ENCODE measurements at regions not wholly inside any gene's neighbourhood (a gene's known extent, or its start where the extent isn't known, plus 50 kb on each side); places are given as distances from the start of the nearest gene placed in this dataset.
A peak's percentile ranks its signal among the peaks of the same experiment; 100 is the strongest.

DNA sequence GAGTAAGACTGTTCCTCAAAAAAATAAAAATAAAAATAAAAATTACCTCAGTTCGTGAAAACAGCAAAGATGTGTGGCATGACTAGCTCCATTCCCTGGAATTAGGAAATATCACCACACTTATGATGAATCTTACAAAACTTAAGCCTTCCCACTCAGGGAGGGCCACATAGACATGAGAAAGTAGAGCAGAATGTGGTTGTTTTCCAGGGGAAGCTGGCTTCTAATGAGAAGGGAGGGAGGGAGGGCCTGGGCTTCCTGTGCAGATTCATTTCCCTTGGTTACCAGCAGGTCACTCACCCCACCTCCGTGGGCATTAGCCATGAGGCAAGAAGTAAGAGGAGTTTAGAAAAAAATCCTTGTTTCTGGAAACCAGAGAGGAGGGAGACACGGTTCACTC is 95.9 kb upstream of the RMDN2 start:
- no peak overlapping the region for H3K4me3 Mint-ChIP-seq (ENCODE audit: unreplicated experiment)
- DNase-seq (ENCODE audit: extremely low spot score, unreplicated experiment): no peak
- H3K4me1 Mint-ChIP-seq (ENCODE audit: unreplicated experiment): peaks cover 49% of the 10 kb centered on the region
- no peaks in the 10 kb centered on the region for H3K36me3 Mint-ChIP-seq (ENCODE audit: unreplicated experiment)
- no peaks in the 10 kb centered on the region for H3K27me3 Mint-ChIP-seq (ENCODE audit: unreplicated experiment)
- H3K27ac Mint-ChIP-seq (ENCODE audit: unreplicated experiment): peak overlapping the region; percentile 73
- TF ChIP-seq, protein P1, sequence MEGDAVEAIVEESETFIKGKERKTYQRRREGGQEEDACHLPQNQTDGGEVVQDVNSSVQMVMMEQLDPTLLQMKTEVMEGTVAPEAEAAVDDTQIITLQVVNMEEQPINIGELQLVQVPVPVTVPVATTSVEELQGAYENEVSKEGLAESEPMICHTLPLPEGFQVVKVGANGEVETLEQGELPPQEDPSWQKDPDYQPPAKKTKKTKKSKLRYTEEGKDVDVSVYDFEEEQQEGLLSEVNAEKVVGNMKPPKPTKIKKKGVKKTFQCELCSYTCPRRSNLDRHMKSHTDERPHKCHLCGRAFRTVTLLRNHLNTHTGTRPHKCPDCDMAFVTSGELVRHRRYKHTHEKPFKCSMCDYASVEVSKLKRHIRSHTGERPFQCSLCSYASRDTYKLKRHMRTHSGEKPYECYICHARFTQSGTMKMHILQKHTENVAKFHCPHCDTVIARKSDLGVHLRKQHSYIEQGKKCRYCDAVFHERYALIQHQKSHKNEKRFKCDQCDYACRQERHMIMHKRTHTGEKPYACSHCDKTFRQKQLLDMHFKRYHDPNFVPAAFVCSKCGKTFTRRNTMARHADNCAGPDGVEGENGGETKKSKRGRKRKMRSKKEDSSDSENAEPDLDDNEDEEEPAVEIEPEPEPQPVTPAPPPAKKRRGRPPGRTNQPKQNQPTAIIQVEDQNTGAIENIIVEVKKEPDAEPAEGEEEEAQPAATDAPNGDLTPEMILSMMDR (IDR thresholded peaks at IDR 0.05): no peak
- no peaks in the 10 kb centered on the region for H3K9me3 Mint-ChIP-seq (ENCODE audit: unreplicated experiment)

DNA sequence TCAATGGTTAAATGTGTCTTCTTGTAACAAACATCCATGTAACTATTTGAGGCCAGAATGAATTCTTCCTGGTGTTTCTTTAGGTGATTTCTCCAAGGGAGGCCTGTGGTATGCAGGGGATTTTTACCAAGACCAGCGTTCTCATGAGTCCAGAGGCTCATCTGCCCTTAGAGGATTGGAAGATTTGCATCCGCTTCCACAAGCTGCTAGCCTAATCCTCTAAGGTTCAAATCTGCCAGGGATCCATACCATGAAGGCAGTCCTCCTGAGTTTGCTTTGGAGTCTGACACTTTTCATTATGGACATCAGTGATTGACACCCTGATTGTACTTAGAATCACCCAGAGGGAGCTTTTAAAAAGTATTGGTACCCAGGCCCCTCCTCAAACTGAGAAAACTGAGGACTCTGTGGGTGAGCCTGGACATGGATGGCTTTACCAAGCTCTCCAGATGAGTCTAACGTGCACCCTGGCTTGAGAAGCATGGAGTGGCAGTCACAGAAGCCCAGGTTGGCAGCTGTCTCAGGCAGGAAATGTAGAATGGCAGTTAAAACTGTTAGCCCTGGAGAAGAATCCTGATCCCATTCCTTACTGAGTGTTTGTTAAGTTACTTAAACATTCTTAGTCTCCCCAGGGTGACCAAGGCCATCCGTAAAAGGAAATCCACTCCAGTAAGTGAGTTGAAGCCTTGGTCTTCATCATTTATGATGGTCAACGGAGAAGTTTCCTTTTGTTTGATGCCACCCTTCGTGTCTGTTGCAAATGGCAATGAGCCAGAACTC is 95.3 kb upstream of the RMDN2 start:
- no peak overlapping the region for H3K4me3 Mint-ChIP-seq (ENCODE audit: unreplicated experiment)
- no peaks in the 10 kb centered on the region for H3K36me3 Mint-ChIP-seq (ENCODE audit: unreplicated experiment)
- H3K9me3 Mint-ChIP-seq (ENCODE audit: unreplicated experiment): no peaks in the 10 kb centered on the region
- H3K27me3 Mint-ChIP-seq (ENCODE audit: unreplicated experiment): no peaks in the 10 kb centered on the region
- peaks cover 49% of the 10 kb centered on the region for H3K4me1 Mint-ChIP-seq (ENCODE audit: unreplicated experiment)
- DNase-seq (ENCODE audit: extremely low spot score, unreplicated experiment): no peak
- TF ChIP-seq, protein P1 (IDR thresholded peaks at IDR 0.05): no peak
- H3K27ac Mint-ChIP-seq (ENCODE audit: unreplicated experiment): peak overlapping the region; percentile 73

GRCh38 chr2:37830636-37831035 is 94.5 kb upstream of the RMDN2 start:
- TF ChIP-seq, protein P1 (IDR thresholded peaks at IDR 0.05): no peak
- Mint-ChIP-seq H3K36me3 (ENCODE audit: unreplicated experiment) (no peaks in the 10 kb centered on the region), H3K4me1 (ENCODE audit: unreplicated experiment) (peaks cover 49% of the 10 kb centered on the region), H3K27ac (ENCODE audit: unreplicated experiment) (peak overlapping the region; percentile 73), H3K4me3 (ENCODE audit: unreplicated experiment) (no peak overlapping the region), H3K9me3 (ENCODE audit: unreplicated experiment) (no peaks in the 10 kb centered on the region), H3K27me3 (ENCODE audit: unreplicated experiment) (no peaks in the 10 kb centered on the region)
- no peak for DNase-seq (ENCODE audit: extremely low spot score, unreplicated experiment)

DNA sequence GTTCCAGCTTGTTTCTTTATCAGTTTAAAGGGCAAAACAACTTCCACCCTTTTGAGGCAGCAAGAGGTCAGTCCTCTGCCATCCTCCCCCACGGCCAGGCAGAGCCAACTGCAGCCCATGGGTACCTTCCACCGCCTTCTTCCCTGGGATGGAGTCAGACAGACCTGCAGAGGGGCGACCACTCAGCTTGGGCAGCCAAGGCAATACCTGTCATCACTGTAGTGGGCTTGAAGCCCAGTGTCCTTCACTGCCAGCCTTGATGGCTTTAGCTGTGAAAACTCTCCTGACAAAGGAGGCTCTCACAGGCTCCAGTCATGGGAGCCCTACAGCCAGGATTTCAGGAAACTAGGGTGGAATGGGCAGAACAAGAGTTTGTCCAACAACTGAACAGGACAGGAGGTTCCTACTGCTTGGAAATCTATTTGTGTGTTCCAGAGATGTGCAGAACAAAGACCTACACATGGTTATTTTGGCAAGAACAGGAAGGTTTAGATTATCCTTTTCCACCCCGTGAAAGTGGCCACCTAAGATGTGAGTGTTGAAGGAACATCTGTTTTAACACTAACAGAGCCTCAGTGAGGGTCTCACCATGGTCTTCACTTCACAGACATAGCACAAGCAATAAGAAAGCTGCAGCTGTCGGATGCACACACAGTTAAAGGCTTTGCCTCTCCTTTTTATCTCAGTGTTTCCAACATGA is 93.9 kb upstream of the RMDN2 start:
- peaks cover 49% of the 10 kb centered on the region for H3K4me1 Mint-ChIP-seq (ENCODE audit: unreplicated experiment)
- H3K36me3 Mint-ChIP-seq (ENCODE audit: unreplicated experiment): no peaks in the 10 kb centered on the region
- no peaks in the 10 kb centered on the region for H3K27me3 Mint-ChIP-seq (ENCODE audit: unreplicated experiment)
- H3K4me3 Mint-ChIP-seq (ENCODE audit: unreplicated experiment): no peak overlapping the region
- H3K9me3 Mint-ChIP-seq (ENCODE audit: unreplicated experiment): no peaks in the 10 kb centered on the region
- DNase-seq (ENCODE audit: extremely low spot score, unreplicated experiment): no peak
- TF ChIP-seq, protein P1 (IDR thresholded peaks at IDR 0.05): no peak
- no peak overlapping the region for H3K27ac Mint-ChIP-seq (ENCODE audit: unreplicated experiment)

- DNase-seq (ENCODE audit: extremely low spot score, unreplicated experiment): peak; percentile 93
- H3K36me3 Mint-ChIP-seq (ENCODE audit: unreplicated experiment): no peaks in the 10 kb centered on the region
- TF ChIP-seq, protein P1 (IDR thresholded peaks at IDR 0.05): peak; percentile 87
- H3K27ac Mint-ChIP-seq (ENCODE audit: unreplicated experiment): no peak overlapping the region
- peaks cover 40% of the 10 kb centered on the region for H3K4me1 Mint-ChIP-seq (ENCODE audit: unreplicated experiment)
- no peak overlapping the region for H3K4me3 Mint-ChIP-seq (ENCODE audit: unreplicated experiment)
- H3K9me3 Mint-ChIP-seq (ENCODE audit: unreplicated experiment): no peaks in the 10 kb centered on the region
- H3K27me3 Mint-ChIP-seq (ENCODE audit: unreplicated experiment): no peaks in the 10 kb centered on the region
Measured at GRCh38 chr2:37832590-37833197, 92.4 kb upstream of the RMDN2 start.
